ENCODE measurements at regions not wholly inside any gene's neighbourhood (a gene's known extent, or its start where the extent isn't known, plus 50 kb on each side); places are given as distances from the start of the nearest gene placed in this dataset.
A peak's percentile ranks its signal among the peaks of the same experiment; 100 is the strongest.
"Not testable (repeated sequence)": the region's sequence is repeated elsewhere in the genome, so short reads cannot be mapped to it uniquely, and the experiment has no call there.

GRCh38 chr7:118858651-118859149 lies 634.2 kb downstream of the ANKRD7 start:
- TF ChIP-seq CTCF (IDR thresholded peaks at IDR 0.05; ENCODE audit: low read depth, low read length, missing control alignments) = no peak
- no peak overlapping the region for H3K4me3 ChIP-seq (ENCODE audit: low read depth, low read length)
- DNase-seq (ENCODE audit: low read depth) = no peak

GRCh38 chr7:118861581-118861980 lies 637.1 kb downstream of the ANKRD7 start:
- no peak overlapping the region for H3K4me3 ChIP-seq (ENCODE audit: low read depth, low read length)
- DNase-seq (ENCODE audit: low read depth) = no peak
- no peak for TF ChIP-seq CTCF (IDR thresholded peaks at IDR 0.05; ENCODE audit: low read depth, low read length, missing control alignments)

- no peak overlapping the region for H3K4me3 ChIP-seq (ENCODE audit: low read depth, low read length)
- TF ChIP-seq CTCF (IDR thresholded peaks at IDR 0.05; ENCODE audit: low read depth, low read length, missing control alignments) = no peak
- DNase-seq (ENCODE audit: low read depth) = no peak
Measured at GRCh38 chr7:118862740-118863139, 638.2 kb downstream of the ANKRD7 start.

- no peak for DNase-seq (ENCODE audit: low read depth)
- no peak overlapping the region for H3K4me3 ChIP-seq (ENCODE audit: low read depth, low read length)
- TF ChIP-seq CTCF (IDR thresholded peaks at IDR 0.05; ENCODE audit: low read depth, low read length, missing control alignments) = no peak
Measured at GRCh38 chr7:118863966-118864365, 639.5 kb downstream of the ANKRD7 start.

GRCh38 chr7:118867860-118868259 lies 643.4 kb downstream of the ANKRD7 start:
- TF ChIP-seq CTCF (IDR thresholded peaks at IDR 0.05; ENCODE audit: low read depth, low read length, missing control alignments) = no peak
- no peak overlapping the region for H3K4me3 ChIP-seq (ENCODE audit: low read depth, low read length)
- no peak for DNase-seq (ENCODE audit: low read depth)

GRCh38 chr7:118869141-118869540 lies 644.6 kb downstream of the ANKRD7 start:
- DNase-seq (ENCODE audit: low read depth); H3K4me3 ChIP-seq (ENCODE audit: low read depth, low read length): not testable (repeated sequence)

- peak; percentile 40 for TF ChIP-seq CTCF (IDR thresholded peaks at IDR 0.05; ENCODE audit: low read depth, low read length, missing control alignments)
- no peak for DNase-seq (ENCODE audit: low read depth)
Measured at GRCh38 chr7:118870187-118870586, 645.7 kb downstream of the ANKRD7 start.

More at GRCh38 chr7:118870187-118870586, 645.7 kb downstream of the ANKRD7 start:
- no peak overlapping the region for H3K4me3 ChIP-seq (ENCODE audit: low read depth, low read length)

All from GM12864 (cell line).